DMS 273 (cell line): ENCODE measurements at regions not wholly inside any gene's neighbourhood (a gene's known extent, or its start where the extent isn't known, plus 50 kb on each side); places are given as distances from the start of the nearest gene placed in this dataset.

Experiments used
- DNase-seq: peaks from one replicate; lab custom pipeline; 2025; ENCODE audit not compliant: unreplicated experiment; lab: John Stamatoyannopoulos, UW

DNA sequence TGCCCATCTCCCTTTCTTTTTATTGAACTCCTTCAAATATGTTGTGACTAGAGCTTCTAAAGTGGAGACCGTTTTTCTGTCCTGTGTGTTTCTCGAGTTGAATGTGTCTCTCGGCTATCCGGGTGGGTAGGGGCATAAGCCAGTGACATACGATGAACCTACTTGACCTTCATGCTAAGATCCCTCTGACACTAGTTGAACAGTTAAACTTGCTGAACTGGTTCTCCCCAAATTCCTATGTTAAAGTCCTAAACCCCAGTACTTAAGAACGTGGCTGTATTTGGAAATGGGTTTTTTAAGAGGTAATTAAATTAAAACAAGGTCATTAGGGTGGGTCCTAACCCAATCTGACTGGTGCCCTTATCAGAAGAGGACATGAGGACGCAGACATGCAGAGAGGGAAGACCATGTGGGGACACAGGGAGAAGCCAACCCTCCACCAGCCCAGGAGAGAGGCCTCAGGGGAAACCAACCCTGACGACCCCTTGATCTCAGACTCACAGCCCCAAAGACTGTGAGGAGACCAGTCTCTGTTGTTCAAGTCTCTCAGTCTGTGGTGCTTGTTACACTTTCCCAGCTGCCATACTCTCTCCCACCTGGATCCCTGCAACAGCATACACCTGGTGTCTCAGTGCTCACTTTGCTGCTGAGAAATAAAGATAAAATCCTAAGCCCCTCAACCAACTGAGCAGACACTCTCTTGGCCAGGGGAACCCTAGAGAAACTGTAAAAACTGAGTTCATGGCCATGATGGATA lies 208.4 kb downstream of the MYLK4 start:
- no peak for DNase-seq

DNA sequence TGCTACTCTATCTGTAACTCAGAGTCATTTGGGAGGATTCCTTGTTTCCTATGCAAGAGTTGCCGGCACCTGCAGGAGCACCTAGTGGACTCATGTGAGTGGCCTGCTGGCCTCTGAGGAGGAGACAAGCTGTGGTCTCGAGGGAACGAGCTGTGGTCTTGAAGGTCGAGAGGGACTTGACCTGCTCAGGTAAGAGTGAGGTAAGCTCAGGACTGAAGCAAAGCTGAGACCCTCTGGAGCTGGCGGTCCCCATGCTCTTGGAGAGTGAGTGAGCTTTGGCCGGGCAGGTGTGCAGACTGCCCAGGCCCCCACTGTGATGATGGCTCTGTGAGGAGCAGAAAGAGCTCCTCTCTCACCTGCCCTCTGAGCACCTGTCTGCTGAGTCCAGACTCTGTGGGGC lies 214.3 kb downstream of the MYLK4 start:
- DNase-seq = no peak

DNA sequence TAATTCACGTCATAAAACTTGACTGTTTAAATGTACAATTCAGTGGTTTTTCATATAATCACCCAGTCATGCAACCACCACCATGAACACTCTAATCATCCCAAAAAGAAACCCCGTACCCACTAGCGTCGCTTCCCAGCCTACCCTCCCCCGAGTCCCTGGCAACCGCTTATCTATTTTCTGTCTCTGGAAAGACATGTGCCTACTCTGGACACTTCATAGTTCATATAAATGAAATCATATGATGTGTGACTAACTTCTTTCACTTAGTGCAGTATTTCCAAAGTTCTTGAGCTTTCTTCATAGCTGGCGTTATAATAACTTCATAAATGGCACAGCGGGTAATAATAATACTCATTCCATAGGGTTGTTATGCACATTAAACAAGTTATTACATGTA lies 215.2 kb downstream of the MYLK4 start:
- DNase-seq = no peak

DNA sequence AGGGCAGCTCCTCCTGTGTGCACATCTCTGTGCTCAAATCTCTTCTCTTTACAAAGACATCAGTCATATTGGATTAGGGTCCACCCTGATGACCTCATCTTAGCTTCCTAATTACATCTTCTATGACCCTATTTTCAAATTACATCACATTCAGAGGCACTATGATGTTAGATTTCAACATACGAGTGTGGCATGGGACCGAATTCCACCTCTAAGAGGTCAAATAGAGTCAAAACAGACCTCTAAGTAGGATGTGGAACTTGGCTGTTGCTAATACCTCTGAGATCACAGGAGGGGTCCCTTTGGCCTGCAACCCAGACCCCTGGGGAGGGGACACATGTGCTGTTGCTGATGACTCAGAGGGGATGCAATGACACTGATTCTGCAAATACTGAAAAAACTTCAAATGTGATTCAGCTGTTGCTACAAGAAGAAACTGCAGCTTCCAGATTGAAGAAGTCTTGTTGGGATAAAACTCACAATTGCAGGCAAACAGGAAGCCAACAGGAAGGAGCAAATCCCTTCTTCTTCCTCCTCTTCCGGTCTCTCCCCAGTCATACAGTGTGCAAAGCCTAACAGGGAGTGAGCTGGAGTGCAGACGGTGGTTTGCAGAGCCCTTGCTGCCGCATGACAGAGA lies 216.2 kb downstream of the MYLK4 start:
- no peak for DNase-seq

DNA sequence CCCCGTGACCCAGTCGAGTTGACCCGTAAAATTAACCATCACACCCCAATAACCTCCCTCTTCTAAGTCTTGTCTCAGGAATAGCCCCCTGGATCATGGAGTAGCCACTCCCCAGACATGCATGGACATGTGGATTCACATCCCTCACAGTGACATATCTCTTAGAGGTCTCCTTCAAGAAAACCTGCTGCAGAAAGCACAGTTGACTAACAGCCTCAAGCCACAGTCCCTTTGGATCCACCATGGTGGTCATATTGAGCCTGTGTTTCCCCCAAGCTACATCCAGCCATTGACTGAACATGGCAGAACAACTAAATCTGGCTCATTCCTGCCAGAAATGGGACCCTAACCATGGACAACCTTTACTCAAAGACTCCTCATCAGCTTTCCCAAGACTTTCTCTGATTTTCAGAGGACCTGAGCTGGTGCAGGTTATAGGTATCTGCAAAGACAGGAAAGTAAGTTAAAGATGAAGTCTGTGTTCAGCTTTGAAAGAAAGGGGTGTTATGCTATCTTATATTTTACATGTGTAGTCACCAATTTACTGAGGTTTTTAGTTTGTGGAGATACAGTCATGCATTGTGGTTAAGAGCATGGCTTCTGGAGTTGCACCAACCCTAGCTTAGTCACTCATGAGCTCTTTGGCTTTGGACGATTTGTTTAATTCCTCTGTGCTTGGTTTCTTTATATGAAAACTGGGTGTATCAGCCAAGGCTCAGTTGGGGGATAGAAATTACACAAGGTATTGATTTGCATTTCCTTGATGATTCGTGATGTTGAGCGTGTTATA lies 219.1 kb downstream of the MYLK4 start:
- no peak for DNase-seq

DNA sequence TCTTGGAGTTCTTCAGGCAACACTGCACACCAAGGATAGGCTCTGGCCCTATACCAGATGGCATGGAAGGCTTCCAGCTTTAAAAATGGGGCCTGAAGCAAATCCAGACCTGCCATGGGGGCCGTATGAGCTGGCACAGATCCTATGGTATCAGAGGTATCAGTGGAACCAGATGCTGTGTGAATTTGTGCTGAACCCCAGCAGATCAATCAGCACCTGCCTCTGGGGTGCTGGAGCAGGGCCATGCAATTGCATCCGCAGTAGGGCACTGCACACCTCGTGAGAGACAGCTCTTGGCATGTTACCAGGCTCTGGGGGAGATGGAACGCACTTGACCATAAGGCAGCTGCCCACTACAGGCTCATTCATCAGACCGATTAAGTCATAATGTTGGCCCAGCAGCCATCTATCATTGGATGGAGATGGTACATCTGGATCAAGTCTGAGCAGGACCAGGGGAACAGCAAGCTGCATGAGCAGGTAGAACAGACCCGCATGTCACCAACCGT lies 221.5 kb downstream of the MYLK4 start:
- peak; percentile 94 for DNase-seq

DNA sequence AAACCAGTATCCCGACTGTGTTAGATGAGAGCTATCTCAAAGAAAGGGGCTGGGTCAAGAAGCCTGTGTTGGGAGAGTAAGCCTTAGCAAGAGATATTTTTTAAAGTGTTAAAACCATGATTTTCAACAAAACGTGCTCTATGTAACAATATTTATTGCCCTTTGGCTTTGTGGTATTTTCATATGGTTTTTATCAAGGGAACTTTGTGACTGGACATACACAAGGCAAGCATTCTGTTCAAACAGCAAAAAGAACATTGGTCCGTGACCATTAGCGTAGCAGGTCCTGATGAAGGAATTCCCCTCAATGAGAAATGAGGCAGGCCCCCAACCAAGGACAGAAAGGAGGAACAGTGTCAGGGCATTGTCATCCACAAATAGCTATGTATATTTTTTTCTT lies 222.6 kb downstream of the MYLK4 start:
- no peak for DNase-seq

DNA sequence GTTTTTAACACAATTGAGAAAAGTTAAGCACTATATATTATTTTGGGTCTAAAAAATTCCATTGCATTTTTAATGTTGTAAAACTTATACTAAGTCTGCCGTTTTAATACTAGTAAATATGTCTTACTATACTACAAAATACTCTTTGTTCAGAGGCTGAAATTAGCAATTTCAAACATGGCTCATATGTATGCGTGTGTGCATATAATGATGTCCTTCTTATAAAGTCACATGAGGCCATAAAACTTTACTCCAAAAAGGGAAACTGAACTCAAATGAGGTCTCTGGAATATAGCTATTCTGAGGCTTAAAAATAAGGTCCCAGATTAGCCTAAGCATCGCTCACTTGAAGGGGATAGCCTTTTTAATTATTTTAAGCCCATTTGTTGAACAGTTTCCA lies 224.0 kb downstream of the MYLK4 start:
- DNase-seq = no peak

DNA sequence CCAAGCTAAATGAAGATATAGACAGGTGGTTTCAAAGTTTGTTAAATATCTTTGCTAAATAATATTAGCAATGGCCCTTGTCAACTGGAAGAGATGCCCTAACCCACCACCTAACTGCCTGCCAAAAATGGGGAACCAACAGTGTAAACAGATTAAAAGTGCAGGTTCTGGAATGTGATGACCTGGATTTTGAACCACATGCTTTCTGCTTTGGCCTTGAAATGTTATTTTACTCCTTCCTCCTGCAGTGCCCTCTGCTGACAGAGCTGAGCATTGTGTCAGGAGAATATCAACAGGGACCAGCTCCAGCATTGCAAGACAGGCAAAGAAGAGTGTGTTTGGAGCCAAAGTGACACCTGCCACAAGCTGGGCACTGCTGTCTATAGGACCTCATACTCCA lies 226.6 kb downstream of the MYLK4 start:
- DNase-seq = peak; percentile 43

DNA sequence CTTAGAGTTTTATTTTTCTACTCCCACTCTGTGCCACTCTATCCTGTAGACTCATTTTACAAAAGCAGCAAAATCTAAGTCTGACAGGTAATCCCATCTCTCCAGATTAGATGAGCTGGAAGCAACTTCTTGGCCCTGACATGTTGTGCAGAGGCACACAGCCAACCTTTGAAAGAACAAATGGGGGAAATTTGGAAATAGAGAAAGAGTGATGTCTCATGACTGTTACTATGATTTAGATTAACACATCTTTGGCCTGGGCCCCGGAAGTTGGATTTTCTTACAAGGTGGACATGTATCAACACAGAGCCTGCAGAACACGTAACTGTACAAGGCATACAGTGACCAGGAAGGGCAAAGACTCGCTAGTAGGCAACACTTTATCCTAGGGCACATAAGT lies 227.7 kb downstream of the MYLK4 start:
- DNase-seq = no peak

DNA sequence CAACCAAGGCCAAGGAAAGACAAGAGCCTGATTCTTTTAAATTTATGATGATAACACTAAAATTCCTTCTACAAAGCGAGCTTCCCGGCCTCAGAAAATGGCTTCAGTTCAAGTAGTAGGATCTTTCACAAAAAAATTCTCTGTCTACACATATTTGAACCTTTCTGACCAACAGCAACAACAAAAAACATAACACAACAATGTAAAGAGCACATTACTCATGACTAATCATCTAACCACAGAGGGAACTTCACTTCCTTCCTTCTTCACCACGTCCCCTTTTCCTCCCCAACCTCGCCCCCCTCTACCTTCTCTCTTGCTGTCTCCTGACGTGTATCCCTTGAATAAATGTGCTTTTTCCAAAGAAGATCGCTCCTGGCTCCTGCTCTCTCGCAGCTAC lies 228.2 kb downstream of the MYLK4 start:
- no peak for DNase-seq

DNA sequence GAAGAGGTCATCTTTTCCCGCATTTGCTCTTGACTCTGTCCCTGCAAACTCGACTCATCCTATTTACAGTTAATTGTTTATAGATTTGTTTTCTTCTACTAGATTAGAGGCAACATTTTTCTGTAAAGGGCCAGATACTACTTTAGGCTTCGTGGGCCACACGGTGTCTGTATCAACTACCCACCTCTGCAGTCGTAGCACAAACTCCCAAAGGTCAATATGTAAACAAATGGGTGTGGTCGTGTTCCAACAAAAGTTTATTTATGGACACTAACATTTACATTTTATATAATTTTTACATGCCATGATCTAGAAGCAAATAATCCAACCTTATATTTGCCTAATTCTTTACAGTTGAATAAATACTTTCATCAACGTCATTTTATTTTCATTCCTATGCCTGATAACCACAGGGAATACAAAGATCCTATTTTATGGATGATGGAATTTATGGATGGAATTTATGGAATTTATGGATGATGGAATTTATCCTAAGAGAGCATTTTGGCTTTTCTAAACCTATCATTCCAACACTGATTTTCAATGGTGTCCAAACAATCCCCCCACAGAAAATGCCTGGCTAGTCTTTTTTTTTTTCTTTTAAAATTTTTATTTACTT lies 232.8 kb downstream of the MYLK4 start:
- DNase-seq = no peak

DNA sequence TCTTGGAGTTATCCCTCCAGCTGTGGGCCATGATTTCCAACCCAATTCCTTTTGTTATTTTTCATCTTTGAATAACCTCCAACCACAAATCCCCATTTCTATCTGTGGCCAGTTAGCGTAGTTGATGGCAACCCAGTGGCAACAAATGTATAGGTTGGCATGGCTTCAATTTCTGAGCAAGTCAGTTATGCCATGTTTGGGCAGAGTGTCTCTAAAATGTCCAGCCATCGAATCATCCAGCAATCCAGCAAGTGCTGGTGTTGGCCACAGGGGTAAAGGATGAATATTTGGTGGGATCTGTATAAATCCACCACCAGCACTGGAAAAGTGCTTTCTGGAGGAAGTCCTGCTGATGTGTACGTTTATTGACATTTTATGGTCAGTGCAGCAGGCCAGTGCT lies 233.3 kb downstream of the MYLK4 start:
- no peak for DNase-seq

DNA sequence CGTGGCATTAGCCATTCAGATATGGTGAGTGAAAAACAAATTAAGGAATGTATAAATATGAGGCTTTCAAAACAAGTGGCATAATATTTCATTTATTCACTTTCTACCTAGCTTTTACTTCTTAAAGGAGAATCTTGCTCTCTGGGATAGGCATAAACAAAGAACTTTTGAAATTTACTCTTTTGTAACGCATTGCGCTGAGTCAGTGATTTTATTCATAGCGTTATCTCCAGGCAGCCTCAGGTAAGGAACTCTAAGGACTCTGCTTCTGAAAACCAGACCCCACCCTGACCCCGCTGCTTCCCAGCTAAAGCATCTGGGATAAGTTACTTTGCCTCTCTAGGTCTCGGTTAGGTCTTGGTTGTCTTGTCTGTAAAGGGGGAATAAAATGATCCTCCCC lies 234.7 kb downstream of the MYLK4 start:
- no peak for DNase-seq

DNA sequence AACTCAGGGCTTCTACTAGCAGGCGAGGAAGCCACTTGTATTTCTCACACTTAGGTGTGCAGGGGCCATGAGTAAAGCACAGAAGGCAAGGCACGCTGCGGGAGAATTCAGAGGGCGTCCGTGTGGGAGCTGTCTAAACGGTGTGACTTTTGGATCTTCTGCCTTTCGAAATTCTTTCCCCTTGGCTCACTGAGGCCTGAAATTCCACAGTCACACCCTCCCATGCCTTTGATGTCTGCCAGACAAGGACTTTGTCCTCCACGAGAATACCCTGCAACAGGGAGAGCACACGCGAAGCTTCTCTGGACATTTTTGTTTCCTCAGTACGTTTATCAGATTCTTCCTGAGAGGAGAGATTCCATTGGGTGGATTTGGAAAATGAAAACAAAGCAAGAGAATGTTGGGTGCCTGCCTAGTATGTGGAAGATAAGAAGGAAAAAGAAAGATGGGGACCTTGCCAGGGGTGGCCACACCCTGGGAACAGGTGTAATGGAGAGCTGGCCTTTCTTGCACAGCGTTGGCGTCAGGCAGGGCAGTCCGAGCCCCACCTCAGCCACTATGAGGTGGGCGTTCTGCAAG lies 235.7 kb downstream of the MYLK4 start:
- DNase-seq = no peak

DNA sequence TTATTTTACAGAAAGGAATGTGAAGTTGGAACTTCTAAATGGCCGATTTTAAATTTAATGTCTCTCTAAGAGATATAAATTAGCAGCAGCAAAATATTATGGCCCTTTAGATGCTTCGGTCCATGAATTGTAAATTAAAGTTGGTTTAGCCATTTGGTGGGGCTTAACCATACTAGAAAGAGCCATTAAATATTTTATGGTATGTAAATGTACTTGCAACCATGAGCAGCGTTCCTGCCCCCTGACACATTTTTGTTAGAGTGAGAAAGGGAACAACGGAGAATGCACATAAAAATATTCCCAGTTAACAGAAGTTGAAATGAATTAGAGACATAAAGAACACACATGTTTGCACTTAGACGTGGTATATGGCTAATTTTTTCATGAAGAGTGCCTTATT lies 237.9 kb downstream of the MYLK4 start:
- no peak for DNase-seq

DNA sequence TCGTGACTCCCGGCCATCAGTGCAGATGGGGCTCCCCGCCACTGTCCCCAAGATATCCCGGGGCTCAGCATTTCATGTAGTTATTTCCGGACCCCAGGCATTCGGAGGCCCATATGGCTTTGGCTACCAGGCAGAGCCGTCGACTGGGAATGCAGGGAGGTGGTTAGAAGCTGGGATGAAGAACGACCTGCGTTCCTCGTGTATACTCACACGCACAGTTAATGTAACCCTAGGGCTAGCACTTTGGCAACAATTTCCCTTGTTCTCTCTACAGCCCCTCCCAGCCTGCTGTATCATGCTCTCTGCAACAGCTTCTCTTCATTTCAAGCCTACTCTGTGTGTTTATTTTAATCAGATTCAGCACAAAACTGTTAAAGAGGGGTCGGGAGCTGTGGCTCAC lies 240.4 kb downstream of the MYLK4 start:
- DNase-seq = no peak

DNA sequence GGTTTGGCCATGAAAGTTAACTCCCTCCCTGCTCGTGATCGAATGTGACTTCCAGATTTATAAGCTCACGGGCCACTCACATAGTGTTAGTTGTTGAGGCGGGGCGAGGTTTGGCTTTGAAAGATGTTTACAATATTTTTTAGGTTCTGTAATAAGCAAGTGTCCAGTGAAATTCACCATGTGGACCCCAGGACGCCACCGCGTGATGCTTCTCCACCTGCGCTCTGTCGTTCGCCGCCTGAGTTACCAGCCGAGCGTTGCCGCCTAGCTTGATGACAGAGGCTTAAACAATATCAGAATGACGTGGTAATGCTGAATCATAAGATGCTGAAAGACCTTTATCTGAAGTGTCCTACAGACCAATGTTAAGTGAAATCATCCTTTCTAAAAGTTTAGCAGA lies 241.0 kb downstream of the MYLK4 start:
- DNase-seq = no peak

DNA sequence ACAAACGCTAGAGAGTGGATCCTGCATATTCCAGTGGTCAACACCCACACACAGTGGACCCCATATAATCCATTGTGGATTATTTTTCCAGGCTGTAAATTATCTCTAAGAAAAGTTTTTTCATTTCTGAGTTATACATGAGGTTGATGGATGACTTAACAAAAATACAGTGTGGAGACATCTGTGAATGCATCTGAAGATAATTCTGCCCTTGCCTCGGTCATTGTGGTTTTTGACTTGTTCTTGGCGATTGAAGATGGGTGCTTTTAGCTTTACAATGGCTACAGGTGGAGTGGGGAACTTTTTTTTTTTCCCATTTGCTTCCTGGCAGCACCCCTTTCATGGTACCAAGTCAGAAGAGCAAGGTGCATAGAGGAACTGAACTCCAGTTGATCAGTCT lies 242.7 kb downstream of the MYLK4 start:
- no peak for DNase-seq

DNA sequence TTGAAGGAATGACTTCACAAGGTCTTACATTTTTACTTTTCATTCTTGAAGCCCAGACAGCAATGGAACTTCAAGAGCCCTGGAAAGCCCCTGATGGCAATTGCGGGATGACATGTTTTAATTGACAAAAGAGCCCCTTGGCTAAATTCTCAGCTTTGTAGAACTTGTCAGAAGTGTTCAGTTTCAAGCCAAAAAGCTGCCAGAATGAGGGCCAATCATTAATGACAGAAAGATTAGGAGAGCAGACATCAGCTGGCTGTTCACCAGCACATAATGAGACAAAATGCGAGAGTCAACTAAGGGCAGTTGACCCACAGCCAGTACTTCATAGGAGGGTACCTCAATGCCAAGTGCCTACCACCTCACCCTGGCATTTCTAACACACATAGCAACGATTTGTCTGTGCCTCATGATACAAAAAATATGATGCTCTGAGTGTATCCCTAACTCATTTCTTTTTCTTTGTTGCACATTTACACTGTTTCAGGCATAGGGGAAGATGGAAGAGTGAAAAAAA lies 243.1 kb downstream of the MYLK4 start:
- DNase-seq = peak; percentile 13

DNA sequence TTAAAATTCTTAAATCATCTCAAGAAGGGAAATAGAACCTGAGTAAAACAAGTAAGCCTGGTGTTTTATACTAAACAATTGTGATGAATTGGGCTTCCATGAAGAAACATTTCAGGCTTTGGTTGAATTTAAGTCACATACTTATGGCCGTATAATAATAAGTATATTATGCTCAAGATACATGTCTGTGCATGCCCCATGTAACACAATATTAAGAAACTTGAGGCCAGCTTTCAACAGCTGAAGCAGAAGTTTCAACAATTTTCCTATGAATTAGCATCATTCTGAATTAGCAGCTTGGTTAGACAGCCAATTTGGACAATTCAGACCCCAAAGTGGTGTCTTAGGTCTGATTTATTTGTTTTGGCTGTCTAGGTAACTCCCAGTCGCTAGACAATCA lies 243.7 kb downstream of the MYLK4 start:
- DNase-seq = peak; percentile 29
